Upper lobe of left lung (tissue), 4 donors: ENCODE measurements at regions not wholly inside any gene's neighbourhood (a gene's known extent, or its start where the extent isn't known, plus 50 kb on each side); places are given as distances from the start of the nearest gene placed in this dataset.

Experiments used
- CTCF ChIP-seq, 6 experiments: fragments of 450-650 bp in 4 of 6; fragments of 200-600 bp in 2 of 6; sonication (generic) in 2 of 6; IDR thresholded peaks; one replicate each; pipeline ENCODE4 v1.5.1; 2016 to 2019; ENCODE audit warnings: antibody characterized with exemption in 6 of 6
- POLR2A ChIP-seq, 4 donors: fragments of 450-650 bp; IDR thresholded peaks; one replicate each; pipeline ENCODE4 v1.5.1; 2016 to 2017; ENCODE audit warnings: antibody characterized with exemption in 4 of 4, mild to moderate bottlenecking in 2 of 4

- TF ChIP-seq CTCF (IDR thresholded peaks at IDR 0.05) (no peak), POLR2A (IDR thresholded peaks at IDR 0.05) (no peak)
Measured at GRCh38 chr1:4292861-4293260, 361.5 kb upstream of the AJAP1 start.
